Endothelial cell (in vitro differentiated cells): ENCODE measurements at regions not wholly inside any gene's neighbourhood (a gene's known extent, or its start where the extent isn't known, plus 50 kb on each side); places are given as distances from the start of the nearest gene placed in this dataset.

Experiments used
- DNase-seq: peaks from one replicate; pipeline ENCODE4 v3.0.0; 2021; ENCODE audit warnings: low spot score
- H3K27ac Mint-ChIP-seq: one replicate; pipeline ENCODE4 v1.8.0; 2021; ENCODE audit warnings: mixed read lengths, inconsistent platforms; ENCODE audit not compliant: unreplicated experiment
- H3K27me3 Mint-ChIP-seq: one replicate; pipeline ENCODE4 v1.8.0; 2021; ENCODE audit warnings: mild to moderate bottlenecking, moderate library complexity, mixed read lengths, inconsistent platforms; ENCODE audit not compliant: unreplicated experiment
- H3K36me3 Mint-ChIP-seq: one replicate; pipeline ENCODE4 v1.8.0; 2021; ENCODE audit warnings: mild to moderate bottlenecking, low read depth, mixed read lengths, inconsistent platforms; ENCODE audit not compliant: unreplicated experiment
- H3K4me1 Mint-ChIP-seq: one replicate; pipeline ENCODE4 v1.8.0; 2021; ENCODE audit warnings: mild to moderate bottlenecking, mixed read lengths, inconsistent platforms; ENCODE audit not compliant: unreplicated experiment
- H3K4me3 Mint-ChIP-seq: one replicate; pipeline ENCODE4 v1.8.0; 2021; ENCODE audit warnings: mild to moderate bottlenecking, mixed read lengths, inconsistent platforms; ENCODE audit not compliant: unreplicated experiment
- H3K9me3 Mint-ChIP-seq: one replicate; pipeline ENCODE4 v1.8.0; 2021; ENCODE audit warnings: mixed read lengths, inconsistent platforms; ENCODE audit not compliant: unreplicated experiment
- TF ChIP-seq, protein P1 (sequence below): fragments of 200-600 bp; sonication (generic); IDR thresholded peaks from one replicate; pipeline ENCODE4 v1.5.0; 2021; ENCODE audit warnings: antibody characterized with exemption; ENCODE audit not compliant: unreplicated experiment

- Mint-ChIP-seq H3K36me3 (no peaks in the 10 kb centered on the region), H3K9me3 (no peaks in the 10 kb centered on the region), H3K27ac (no peak overlapping the region), H3K27me3 (no peaks in the 10 kb centered on the region), H3K4me1 (no peaks in the 10 kb centered on the region), H3K4me3 (no peak overlapping the region)
- TF ChIP-seq, protein P1, sequence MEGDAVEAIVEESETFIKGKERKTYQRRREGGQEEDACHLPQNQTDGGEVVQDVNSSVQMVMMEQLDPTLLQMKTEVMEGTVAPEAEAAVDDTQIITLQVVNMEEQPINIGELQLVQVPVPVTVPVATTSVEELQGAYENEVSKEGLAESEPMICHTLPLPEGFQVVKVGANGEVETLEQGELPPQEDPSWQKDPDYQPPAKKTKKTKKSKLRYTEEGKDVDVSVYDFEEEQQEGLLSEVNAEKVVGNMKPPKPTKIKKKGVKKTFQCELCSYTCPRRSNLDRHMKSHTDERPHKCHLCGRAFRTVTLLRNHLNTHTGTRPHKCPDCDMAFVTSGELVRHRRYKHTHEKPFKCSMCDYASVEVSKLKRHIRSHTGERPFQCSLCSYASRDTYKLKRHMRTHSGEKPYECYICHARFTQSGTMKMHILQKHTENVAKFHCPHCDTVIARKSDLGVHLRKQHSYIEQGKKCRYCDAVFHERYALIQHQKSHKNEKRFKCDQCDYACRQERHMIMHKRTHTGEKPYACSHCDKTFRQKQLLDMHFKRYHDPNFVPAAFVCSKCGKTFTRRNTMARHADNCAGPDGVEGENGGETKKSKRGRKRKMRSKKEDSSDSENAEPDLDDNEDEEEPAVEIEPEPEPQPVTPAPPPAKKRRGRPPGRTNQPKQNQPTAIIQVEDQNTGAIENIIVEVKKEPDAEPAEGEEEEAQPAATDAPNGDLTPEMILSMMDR, result no peak
- DNase-seq, result no peak
Measured at GRCh38 chr6:100283285-100283684, 181.4 kb downstream of the SIM1 start.

DNA sequence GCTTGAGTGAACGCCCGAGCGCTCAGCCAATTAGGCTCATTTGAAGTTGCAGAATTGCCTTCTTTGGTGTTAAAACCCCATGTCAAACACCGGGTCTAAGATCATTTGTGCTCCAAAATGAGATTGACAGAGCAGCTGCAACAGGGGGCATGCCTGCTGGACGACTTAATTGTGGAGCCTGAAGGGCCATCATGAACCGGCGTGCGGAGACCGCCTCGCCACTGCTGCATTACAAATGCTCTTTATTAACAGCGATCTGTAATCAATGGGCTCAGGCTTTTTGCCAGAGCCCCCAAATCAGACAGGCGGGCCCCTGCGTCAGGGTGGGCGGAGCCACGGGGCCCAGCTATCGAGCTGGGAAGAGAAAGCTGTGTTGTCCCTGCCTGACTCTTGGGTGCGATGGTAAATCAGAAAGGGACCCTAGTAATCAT lies 183.2 kb downstream of the SIM1 start:
- peak overlapping the region; percentile 57 for H3K4me3 Mint-ChIP-seq
- no peak overlapping the region for H3K27ac Mint-ChIP-seq
- DNase-seq, result peak; percentile 20
- no peaks in the 10 kb centered on the region for H3K27me3 Mint-ChIP-seq
- no peaks in the 10 kb centered on the region for H3K9me3 Mint-ChIP-seq
- no peaks in the 10 kb centered on the region for H3K4me1 Mint-ChIP-seq
- TF ChIP-seq, protein P1, result no peak
- H3K36me3 Mint-ChIP-seq, result no peaks in the 10 kb centered on the region

DNA sequence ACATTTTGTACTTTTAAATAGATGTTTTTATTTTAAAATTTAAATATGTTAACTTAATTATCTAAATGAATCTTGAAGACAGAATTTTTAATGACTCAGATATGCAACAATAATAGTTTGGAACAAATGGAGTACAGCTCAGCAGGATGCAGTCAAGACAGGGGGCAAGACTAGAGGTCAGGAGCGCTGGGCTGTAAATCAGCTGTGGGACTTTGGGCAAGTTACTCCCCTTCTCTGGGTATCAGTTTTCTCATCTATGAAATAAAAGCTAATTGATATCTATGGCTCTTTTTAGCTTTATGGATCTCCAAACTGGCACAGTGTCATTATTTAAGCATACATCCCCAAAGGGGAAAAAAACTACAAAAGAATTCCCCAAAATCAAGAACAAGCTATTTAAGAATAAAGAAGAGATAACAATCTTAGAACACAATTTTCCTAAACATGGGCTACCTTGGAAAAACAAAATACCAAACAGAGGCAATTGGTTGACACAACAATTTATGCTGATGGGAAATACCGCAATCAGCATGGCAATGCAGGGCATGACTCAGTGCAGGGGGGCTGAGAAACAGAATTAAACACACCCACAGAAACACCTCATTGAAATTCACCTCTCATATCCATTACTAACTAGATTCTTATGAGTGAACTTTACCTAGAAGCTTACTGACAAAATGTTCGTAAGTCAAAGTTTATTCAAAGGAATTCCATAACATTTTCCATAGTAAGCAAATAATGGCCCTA lies 188.2 kb downstream of the SIM1 start:
- Mint-ChIP-seq H3K4me1 (no peaks in the 10 kb centered on the region), H3K4me3 (no peak overlapping the region), H3K9me3 (no peaks in the 10 kb centered on the region), H3K36me3 (no peaks in the 10 kb centered on the region), H3K27me3 (no peaks in the 10 kb centered on the region), H3K27ac (no peak overlapping the region)
- TF ChIP-seq, protein P1, result no peak
- no peak for DNase-seq

- DNase-seq, result no peak
- H3K27me3 Mint-ChIP-seq, result no peaks in the 10 kb centered on the region
- no peaks in the 10 kb centered on the region for H3K36me3 Mint-ChIP-seq
- no peak overlapping the region for H3K4me3 Mint-ChIP-seq
- TF ChIP-seq, protein P1, result no peak
- H3K27ac Mint-ChIP-seq, result no peak overlapping the region
- no peaks in the 10 kb centered on the region for H3K4me1 Mint-ChIP-seq
- H3K9me3 Mint-ChIP-seq, result no peaks in the 10 kb centered on the region
Measured at GRCh38 chr6:100274147-100274546, 190.6 kb downstream of the SIM1 start.

GRCh38 chr6:100271625-100272024 lies 193.1 kb downstream of the SIM1 start:
- H3K36me3 Mint-ChIP-seq, result no peaks in the 10 kb centered on the region
- H3K9me3 Mint-ChIP-seq, result no peaks in the 10 kb centered on the region
- peaks cover 7% of the 10 kb centered on the region for H3K4me1 Mint-ChIP-seq
- no peaks in the 10 kb centered on the region for H3K27me3 Mint-ChIP-seq
- no peak overlapping the region for H3K4me3 Mint-ChIP-seq
- no peak for DNase-seq
- TF ChIP-seq, protein P1, result no peak
- H3K27ac Mint-ChIP-seq, result no peak overlapping the region
